Trophoblast cell (in vitro differentiated cells and primary cell): ENCODE measurements at regions not wholly inside any gene's neighbourhood (a gene's known extent, or its start where the extent isn't known, plus 50 kb on each side); places are given as distances from the start of the nearest gene placed in this dataset.

Experiments used
- DNase-seq, 2 donors: peaks; one replicate each; pipeline ENCODE4 v3.0.0-alpha.2; 2016
- H2AFZ ChIP-seq: 2 replicates; pipeline ENCODE4 v1.6.1; 2013; ENCODE audit warnings: low read length, moderate library complexity, mild to moderate bottlenecking; ENCODE audit not compliant: insufficient read depth, poor library complexity
- H2AK5ac ChIP-seq: 2 replicates; pipeline ENCODE4 v1.6.1; 2013; ENCODE audit warnings: mild to moderate bottlenecking, low read length
- H2BK120ac ChIP-seq: 2 replicates; pipeline ENCODE4 v1.6.1; 2013; ENCODE audit warnings: low read length, mild to moderate bottlenecking, moderate library complexity; ENCODE audit not compliant: insufficient read depth, poor library complexity
- H2BK12ac ChIP-seq: 2 replicates; pipeline ENCODE4 v1.6.1; 2013; ENCODE audit warnings: mild to moderate bottlenecking, low read length, moderate library complexity
- H2BK5ac ChIP-seq: 2 replicates; pipeline ENCODE4 v1.6.1; 2013; ENCODE audit warnings: low read length, low read depth, moderate library complexity, mild to moderate bottlenecking; ENCODE audit not compliant: poor library complexity
- H3K14ac ChIP-seq: 2 replicates; pipeline ENCODE4 v1.6.1; 2013; ENCODE audit warnings: mild to moderate bottlenecking, low read length
- H3K18ac ChIP-seq: 2 replicates; pipeline ENCODE4 v1.6.1; 2013; ENCODE audit warnings: mild to moderate bottlenecking, low read length
- H3K23ac ChIP-seq: 2 replicates; pipeline ENCODE4 v1.6.1; 2013; ENCODE audit warnings: low read length
- H3K27ac ChIP-seq: 2 replicates; pipeline ENCODE4 v1.5.1; 2013; ENCODE audit warnings: low read depth, mild to moderate bottlenecking, inconsistent platforms, low read length, moderate library complexity
- H3K27me3 ChIP-seq: 2 replicates; pipeline ENCODE4 v1.6.1; 2013; ENCODE audit warnings: inconsistent platforms, mild to moderate bottlenecking, low read length, moderate library complexity; ENCODE audit not compliant: insufficient read depth
- H3K36me3 ChIP-seq, 2 experiments: 1 replicate in 1 of 2; 2 replicates in 1 of 2; pipeline ENCODE4 v1.6.1; 2013; ENCODE audit warnings: low read length in 2 of 2, mild to moderate bottlenecking in 2 of 2, moderate library complexity in 1 of 2; ENCODE audit not compliant: insufficient read depth in 2 of 2, control insufficient read depth in 1 of 2
- H3K4ac ChIP-seq: 2 replicates; pipeline ENCODE4 v1.6.1; 2013; ENCODE audit warnings: low read depth, mild to moderate bottlenecking, low read length, moderate library complexity
- H3K4me1 ChIP-seq, 2 experiments: 1 replicate in 1 of 2; 2 replicates in 1 of 2; pipeline ENCODE4 v1.6.1; 2013; ENCODE audit warnings: low read length in 2 of 2, mild to moderate bottlenecking in 2 of 2, moderate library complexity in 1 of 2; ENCODE audit not compliant: insufficient read depth in 2 of 2, control insufficient read depth in 1 of 2
- H3K4me2 ChIP-seq: 2 replicates; pipeline ENCODE4 v1.6.1; 2013; ENCODE audit warnings: inconsistent platforms, mild to moderate bottlenecking, low read length, moderate library complexity
- H3K4me3 ChIP-seq: 2 replicates; pipeline ENCODE4 v1.5.1; 2013; ENCODE audit warnings: mild to moderate bottlenecking, low read depth, low read length, inconsistent platforms
- H3K79me1 ChIP-seq: one replicate; pipeline ENCODE4 v1.6.1; 2013; ENCODE audit warnings: low read length
- H3K79me2 ChIP-seq: 2 replicates; pipeline ENCODE4 v1.6.1; 2013; ENCODE audit warnings: low read length, mild to moderate bottlenecking; ENCODE audit not compliant: control insufficient read depth, insufficient read depth, poor library complexity
- H3K9ac ChIP-seq: 2 replicates; pipeline ENCODE4 v1.6.1; 2013; ENCODE audit warnings: mild to moderate bottlenecking, low read length
- H3K9me3 ChIP-seq: 2 replicates; pipeline ENCODE4 v1.6.1; 2013; ENCODE audit warnings: low read depth, mild to moderate bottlenecking, control low read depth, inconsistent platforms, low read length; ENCODE audit not compliant: insufficient read depth
- H4K12ac ChIP-seq: 2 replicates; pipeline ENCODE4 v1.6.1; 2013; ENCODE audit warnings: low read depth, mild to moderate bottlenecking, low read length, moderate library complexity
- H4K8ac ChIP-seq: 2 replicates; pipeline ENCODE4 v1.6.1; 2013; ENCODE audit warnings: low read depth, mild to moderate bottlenecking, low read length, moderate library complexity
- H4K91ac ChIP-seq: one replicate; pipeline ENCODE4 v1.6.1; 2013; ENCODE audit warnings: low read depth, mild to moderate bottlenecking, low read length, moderate library complexity
- WGBS: extraction: QIAGEN DNeasy Blood & Tissue Kit; methylation state at CpG from one replicate; pipeline ENCODE4 v1.1.7; 2013; ENCODE audit warnings: missing lambda C conversion rate; ENCODE audit not compliant: insufficient read length, insufficient coverage; ENCODE audit errors: extremely low coverage; 5-methylcytosine and 5-hydroxymethylcytosine counted together

DNA sequence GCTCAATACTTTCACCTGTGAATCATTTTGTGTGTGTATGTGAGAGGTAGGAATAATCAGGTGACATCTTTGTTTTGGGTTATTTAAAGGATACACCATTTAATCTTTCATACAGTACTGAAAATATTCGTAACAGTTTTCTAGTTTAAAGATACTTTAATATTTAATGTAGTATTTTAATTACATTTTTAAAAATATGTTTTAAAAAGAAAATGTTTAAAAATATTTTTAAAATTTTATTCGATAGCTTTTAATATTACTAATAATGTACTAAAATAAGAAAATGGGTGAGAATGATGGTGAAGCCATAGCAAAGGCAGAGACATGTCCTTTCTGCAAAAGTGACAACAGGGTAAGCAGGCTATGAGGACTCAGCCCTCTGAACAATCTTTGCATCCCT, 56.3 kb upstream of the MEF2C start:
- H3K9ac ChIP-seq: no peak overlapping the region
- no peaks in the 10 kb centered on the region for H3K79me1 ChIP-seq
- no peak overlapping the region for H3K4ac ChIP-seq
- no peak overlapping the region for H4K12ac ChIP-seq
- no peak overlapping the region for H3K4me2 ChIP-seq
- H3K14ac ChIP-seq: no peak overlapping the region
- no peaks in the 10 kb centered on the region for H3K79me2 ChIP-seq
- H2AK5ac ChIP-seq: no peak overlapping the region
- DNase-seq: no peak
- H3K36me3 ChIP-seq: no peaks in the 10 kb centered on the region
- no peak overlapping the region for H2BK120ac ChIP-seq
- peaks cover 0 to 2% of the 10 kb centered on the region in 2 experiments for H3K4me1 ChIP-seq
- no CpG with 5 or more reads among the region's 2 CpGs for WGBS
- no peak overlapping the region for H4K8ac ChIP-seq
- no peaks in the 10 kb centered on the region for H3K27me3 ChIP-seq
- H2BK12ac ChIP-seq: no peak overlapping the region
- no peak overlapping the region for H3K23ac ChIP-seq
- H3K4me3 ChIP-seq: no peak overlapping the region
- no peak overlapping the region for H4K91ac ChIP-seq
- no peak overlapping the region for H3K18ac ChIP-seq
- H2BK5ac ChIP-seq: no peak overlapping the region
- no peaks in the 10 kb centered on the region for H3K9me3 ChIP-seq
- H3K27ac ChIP-seq: no peak overlapping the region
- H2AFZ ChIP-seq: no peak overlapping the region

DNA sequence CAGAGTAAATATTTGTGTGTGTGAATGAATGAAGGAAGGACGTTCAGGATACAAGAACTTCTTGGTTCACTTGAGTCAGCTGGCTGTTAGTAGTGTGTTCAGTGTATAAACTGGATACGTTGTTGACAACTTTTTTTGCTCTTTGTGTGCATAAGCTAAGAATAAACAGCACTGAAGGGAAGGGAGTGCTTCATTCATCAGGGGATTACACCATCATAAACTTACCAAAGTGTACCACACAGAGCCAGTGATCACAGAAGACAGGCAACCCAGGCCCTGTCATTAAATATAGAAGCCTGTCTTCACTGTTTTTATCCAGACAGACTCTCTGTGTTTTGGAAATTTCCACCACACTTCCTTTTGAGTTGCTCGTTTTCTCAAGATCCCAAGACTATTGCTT, 55.5 kb upstream of the MEF2C start:
- no peak for DNase-seq
- H4K12ac ChIP-seq: no peak overlapping the region
- WGBS: no CpG with 5 or more reads among the region's 3 CpGs
- no peaks in the 10 kb centered on the region for H3K79me2 ChIP-seq
- no peak overlapping the region for H4K91ac ChIP-seq
- no peaks in the 10 kb centered on the region for H3K36me3 ChIP-seq
- H3K14ac ChIP-seq: no peak overlapping the region
- no peak overlapping the region for H3K4ac ChIP-seq
- H3K4me2 ChIP-seq: no peak overlapping the region
- H3K27me3 ChIP-seq: no peaks in the 10 kb centered on the region
- no peak overlapping the region for H3K27ac ChIP-seq
- no peak overlapping the region for H3K23ac ChIP-seq
- H3K4me1 ChIP-seq: peaks cover 0 to 2% of the 10 kb centered on the region in 2 experiments
- H3K9ac ChIP-seq: no peak overlapping the region
- no peak overlapping the region for H3K4me3 ChIP-seq
- no peak overlapping the region for H2AK5ac ChIP-seq
- no peaks in the 10 kb centered on the region for H3K79me1 ChIP-seq
- no peak overlapping the region for H4K8ac ChIP-seq
- no peaks in the 10 kb centered on the region for H3K9me3 ChIP-seq
- no peak overlapping the region for H2BK120ac ChIP-seq
- H2BK5ac ChIP-seq: no peak overlapping the region
- no peak overlapping the region for H2BK12ac ChIP-seq
- H3K18ac ChIP-seq: no peak overlapping the region
- no peak overlapping the region for H2AFZ ChIP-seq

DNA sequence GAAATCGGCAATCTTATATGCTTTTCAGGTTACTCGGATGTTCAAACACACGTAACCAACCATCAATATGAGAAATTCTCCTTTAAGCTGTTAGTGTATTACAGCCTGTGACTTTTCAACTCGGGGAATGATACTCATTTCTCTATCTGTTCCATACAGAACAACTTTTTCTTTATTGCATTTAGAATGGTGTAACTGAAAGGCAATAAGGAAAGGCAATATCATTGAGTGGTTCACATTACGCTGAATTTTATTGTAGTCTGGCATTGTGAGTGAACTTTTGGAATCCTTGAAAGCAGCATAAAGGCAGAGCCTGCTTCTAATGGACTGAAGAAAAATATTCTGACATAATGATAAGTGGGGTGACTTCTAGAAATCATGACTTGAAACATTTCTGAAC, 54.4 kb upstream of the MEF2C start:
- H3K4me3 ChIP-seq: no peak overlapping the region
- H3K18ac ChIP-seq: no peak overlapping the region
- no peaks in the 10 kb centered on the region for H3K36me3 ChIP-seq
- H3K4me2 ChIP-seq: no peak overlapping the region
- H3K23ac ChIP-seq: no peak overlapping the region
- no peak overlapping the region for H4K91ac ChIP-seq
- H2BK12ac ChIP-seq: no peak overlapping the region
- H2BK120ac ChIP-seq: no peak overlapping the region
- no peak overlapping the region for H2BK5ac ChIP-seq
- no peaks in the 10 kb centered on the region for H3K79me1 ChIP-seq
- H3K27me3 ChIP-seq: no peaks in the 10 kb centered on the region
- no peaks in the 10 kb centered on the region for H3K79me2 ChIP-seq
- no peak overlapping the region for H2AK5ac ChIP-seq
- no peak overlapping the region for H4K12ac ChIP-seq
- no peak overlapping the region for H3K4ac ChIP-seq
- no peak overlapping the region for H3K14ac ChIP-seq
- no CpG with 5 or more reads among the region's 5 CpGs for WGBS
- DNase-seq: no peak
- H4K8ac ChIP-seq: no peak overlapping the region
- no peaks in the 10 kb centered on the region for H3K9me3 ChIP-seq
- H3K4me1 ChIP-seq: peaks cover 0 to 2% of the 10 kb centered on the region in 2 experiments
- no peak overlapping the region for H2AFZ ChIP-seq
- no peak overlapping the region for H3K9ac ChIP-seq
- no peak overlapping the region for H3K27ac ChIP-seq

DNA sequence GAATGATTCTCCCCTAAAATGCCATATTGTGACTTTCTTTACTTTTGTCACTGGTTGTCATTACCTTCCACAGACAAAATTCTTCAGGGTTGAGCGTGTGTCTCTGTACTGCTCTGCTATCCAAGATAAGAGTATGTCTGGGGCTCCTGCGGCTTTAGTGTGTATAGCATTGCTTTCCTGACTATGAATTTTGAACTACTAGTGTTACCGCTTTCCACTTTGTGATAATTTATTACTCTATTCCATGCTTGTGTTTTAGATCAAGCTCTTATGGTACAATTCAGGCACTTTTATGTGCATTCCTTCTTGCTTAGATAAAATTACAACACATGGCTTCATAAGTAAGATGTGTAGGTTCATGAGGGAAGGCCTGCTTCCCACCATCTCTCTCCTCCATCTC, 51.5 kb upstream of the MEF2C start:
- Histone ChIP-seq H3K23ac (no peak overlapping the region), H3K36me3 (no peaks in the 10 kb centered on the region), H4K8ac (no peak overlapping the region), H2BK5ac (no peak overlapping the region), H3K9me3 (no peaks in the 10 kb centered on the region), H3K4me1 (peaks cover 0 to 2% of the 10 kb centered on the region in 2 experiments), H2AK5ac (no peak overlapping the region), H3K4me2 (no peak overlapping the region), H3K4me3 (no peak overlapping the region), H3K79me1 (no peaks in the 10 kb centered on the region), H3K27me3 (no peaks in the 10 kb centered on the region), H2BK12ac (no peak overlapping the region), H4K91ac (no peak overlapping the region), H3K27ac (no peak overlapping the region), H2AFZ (no peak overlapping the region), H3K9ac (no peak overlapping the region), H2BK120ac (no peak overlapping the region), H3K79me2 (no peaks in the 10 kb centered on the region), H3K18ac (no peak overlapping the region), H3K4ac (no peak overlapping the region), H3K14ac (no peak overlapping the region), H4K12ac (no peak overlapping the region)
- no peak for DNase-seq
- no CpG with 5 or more reads among the region's 3 CpGs for WGBS
